ENCODE measurements at regions not wholly inside any gene's neighbourhood (a gene's known extent, or its start where the extent isn't known, plus 50 kb on each side); places are given as distances from the start of the nearest gene placed in this dataset.

- Histone ChIP-seq H3K27me3 (ENCODE audit: low read length) (no peaks in the 10 kb centered on the region), H3K27ac (ENCODE audit: low read depth, low read length) (no peak overlapping the region), H3F3A (ENCODE audit: insufficient read depth) (no peaks in the 10 kb centered on the region), H3K4me3 (ENCODE audit: insufficient read depth, low read length, poor library complexity, severe bottlenecking) (no peak overlapping the region), H3K9me2 (replicated peaks; ENCODE audit: insufficient read depth, low read length) (no peaks in the 10 kb centered on the region), H3K36me3 (ENCODE audit: low read length) (no peaks in the 10 kb centered on the region), H4K20me1 (ENCODE audit: low read depth, low read length) (no peaks in the 10 kb centered on the region), H3K9me3 (ENCODE audit: insufficient read depth, low read length) (no peaks in the 10 kb centered on the region), H3K9ac (ENCODE audit: low read length) (no peak overlapping the region), H3K79me2 (ENCODE audit: insufficient read depth, low read length) (no peaks in the 10 kb centered on the region), H2AFZ (ENCODE audit: low read depth, low read length, severe bottlenecking) (no peak overlapping the region), H3K4me2 (ENCODE audit: low read depth, low read length, poor library complexity, severe bottlenecking) (no peak overlapping the region)
- TF ChIP-seq EZH2phosphoT487 (conservative IDR thresholded peaks at IDR 0.05; ENCODE audit: low read length) (no peak), CTCF (IDR thresholded peaks at IDR 0.05; ENCODE audit: insufficient read depth, low read length, poor library complexity, severe bottlenecking) (no peak)
These were observed 54.1 kb downstream of the SHANK2 start for GRCh38 chr11:71198141-71198822.

GRCh38 chr11:71197096-71197495 lies 55.3 kb downstream of the SHANK2 start:
- Histone ChIP-seq H3K4me2 (ENCODE audit: low read depth, low read length, poor library complexity, severe bottlenecking) (no peak overlapping the region), H2AFZ (ENCODE audit: low read depth, low read length, severe bottlenecking) (no peak overlapping the region), H4K20me1 (ENCODE audit: low read depth, low read length) (no peaks in the 10 kb centered on the region), H3K4me3 (ENCODE audit: insufficient read depth, low read length, poor library complexity, severe bottlenecking) (no peak overlapping the region), H3K9ac (ENCODE audit: low read length) (no peak overlapping the region), H3K9me2 (replicated peaks; ENCODE audit: insufficient read depth, low read length) (no peaks in the 10 kb centered on the region), H3K79me2 (ENCODE audit: insufficient read depth, low read length) (no peaks in the 10 kb centered on the region), H3F3A (ENCODE audit: insufficient read depth) (no peaks in the 10 kb centered on the region), H3K36me3 (ENCODE audit: low read length) (no peaks in the 10 kb centered on the region), H3K27me3 (ENCODE audit: low read length) (no peaks in the 10 kb centered on the region), H3K27ac (ENCODE audit: low read depth, low read length) (no peak overlapping the region), H3K9me3 (ENCODE audit: insufficient read depth, low read length) (no peaks in the 10 kb centered on the region)
- no peak for TF ChIP-seq CTCF (IDR thresholded peaks at IDR 0.05; ENCODE audit: insufficient read depth, low read length, poor library complexity, severe bottlenecking)
- no peak for TF ChIP-seq EZH2phosphoT487 (conservative IDR thresholded peaks at IDR 0.05; ENCODE audit: low read length)

GRCh38 chr11:71194710-71195109 lies 57.7 kb downstream of the SHANK2 start:
- Histone ChIP-seq H3K36me3 (ENCODE audit: low read length) (no peaks in the 10 kb centered on the region), H3K9ac (ENCODE audit: low read length) (no peak overlapping the region), H3K79me2 (ENCODE audit: insufficient read depth, low read length) (no peaks in the 10 kb centered on the region), H3F3A (ENCODE audit: insufficient read depth) (no peaks in the 10 kb centered on the region), H3K4me3 (ENCODE audit: insufficient read depth, low read length, poor library complexity, severe bottlenecking) (no peak overlapping the region), H2AFZ (ENCODE audit: low read depth, low read length, severe bottlenecking) (no peak overlapping the region), H3K27ac (ENCODE audit: low read depth, low read length) (no peak overlapping the region), H3K9me3 (ENCODE audit: insufficient read depth, low read length) (no peaks in the 10 kb centered on the region), H3K27me3 (ENCODE audit: low read length) (no peaks in the 10 kb centered on the region), H4K20me1 (ENCODE audit: low read depth, low read length) (no peaks in the 10 kb centered on the region), H3K9me2 (replicated peaks; ENCODE audit: insufficient read depth, low read length) (no peaks in the 10 kb centered on the region), H3K4me2 (ENCODE audit: low read depth, low read length, poor library complexity, severe bottlenecking) (no peak overlapping the region)
- TF ChIP-seq EZH2phosphoT487 (conservative IDR thresholded peaks at IDR 0.05; ENCODE audit: low read length) (no peak), CTCF (IDR thresholded peaks at IDR 0.05; ENCODE audit: insufficient read depth, low read length, poor library complexity, severe bottlenecking) (no peak)
